PC-3 (cell line): ENCODE measurements at regions not wholly inside any gene's neighbourhood (a gene's known extent, or its start where the extent isn't known, plus 50 kb on each side); places are given as distances from the start of the nearest gene placed in this dataset.
A peak's percentile ranks its signal among the peaks of the same experiment; 100 is the strongest.

Experiments used
- ATAC-seq: fragments of 200-7000 bp; cut with Tn5 transposase; 2 replicates; pipeline ENCODE4 v1.9.1; 2020; ENCODE audit warnings: mild to moderate bottlenecking, moderate library complexity
- BruUV-seq: library from RNA; stranded (reverse); fragments of 400-500 nt; replicated peaks from 2 replicates; lab custom pipeline; 2021; lab: Mats Ljungman, UMichigan
- CTCF ChIA-PET: fragments of 300-600 bp; sonication (Branson Sonifier 250); formaldehyde crosslinking; loops from one replicate; lab custom pipeline; 2022; ENCODE audit warnings: antibody characterized with exemption; lab: Charles Lee
- POLR2A ChIA-PET: fragments of 300-600 bp; sonication (Branson Sonifier 250); formaldehyde crosslinking; loops from one replicate; lab custom pipeline; 2022; ENCODE audit warnings: antibody characterized with exemption; ENCODE audit not compliant: unreplicated experiment; lab: Charles Lee
- DNase-seq: peaks from one replicate; pipeline ENCODE4 v3.0.0-alpha.2; 2015
- H2AFZ ChIP-seq: fragments of 300-600 bp; sonication (generic); 2 replicates; pipeline ENCODE4 v1.6.0; 2016; ENCODE audit warnings: antibody characterized with exemption, low read length
- H3F3A ChIP-seq: fragments of 300-600 bp; sonication (generic); one replicate; pipeline ENCODE4 v1.6.0; 2017; ENCODE audit warnings: antibody characterized with exemption, low read length, control low read depth, mild to moderate bottlenecking; ENCODE audit not compliant: unreplicated experiment
- H3K27ac ChIP-seq: fragments of 300-600 bp; sonication (generic); 2 replicates; pipeline ENCODE4 v1.5.1; 2016; ENCODE audit warnings: mild to moderate bottlenecking, low read length
- H3K27me3 ChIP-seq: fragments of 300-600 bp; sonication (generic); 2 replicates; pipeline ENCODE4 v1.6.1; 2016; ENCODE audit warnings: low read length, mixed read lengths
- H3K36me3 ChIP-seq: fragments of 300-600 bp; sonication (generic); 2 replicates; pipeline ENCODE4 v1.6.1; 2016; ENCODE audit warnings: low read depth, mixed run types, low read length, mixed read lengths
- H3K4me1 ChIP-seq: fragments of 300-600 bp; sonication (generic); 2 replicates; pipeline ENCODE4 v1.5.1; 2016; ENCODE audit warnings: low read length; ENCODE audit not compliant: insufficient read depth
- H3K4me2 ChIP-seq: fragments of 300-600 bp; sonication (generic); 2 replicates; pipeline ENCODE4 v1.6.0; 2016; ENCODE audit warnings: low read length
- H3K4me3 ChIP-seq: fragments of 300-600 bp; sonication (generic); 2 replicates; pipeline ENCODE4 v1.5.1; 2016; ENCODE audit warnings: mild to moderate bottlenecking, low read length, mixed read lengths
- H3K79me2 ChIP-seq: fragments of 300-600 bp; sonication (generic); 2 replicates; pipeline ENCODE4 v1.6.1; 2017; ENCODE audit warnings: low read length, mixed read lengths
- H3K9ac ChIP-seq: fragments of 300-600 bp; sonication (generic); 2 replicates; pipeline ENCODE4 v1.6.0; 2016; ENCODE audit warnings: mild to moderate bottlenecking, low read length
- H3K9me2 ChIP-seq: fragments of 300-600 bp; sonication (generic); replicated peaks from 2 replicates; pipeline ENCODE4 v1.6.1; 2016; ENCODE audit warnings: mixed run types, low read length, mixed read lengths
- H3K9me3 ChIP-seq: fragments of 300-600 bp; sonication (generic); 2 replicates; pipeline ENCODE4 v1.6.1; 2016; ENCODE audit warnings: low read length, mixed read lengths
- H4K20me1 ChIP-seq: fragments of 300-600 bp; sonication (generic); 2 replicates; pipeline ENCODE4 v1.6.1; 2016; ENCODE audit warnings: low read length, mixed read lengths
- EZH2 ChIP-seq: fragments of 300-600 bp; sonication (generic); IDR thresholded peaks from one replicate; pipeline ENCODE4 v1.6.1; 2017; ENCODE audit warnings: antibody characterized with exemption, mild to moderate bottlenecking, low read length; ENCODE audit not compliant: unreplicated experiment
- EZH2phosphoT487 ChIP-seq: fragments of 300-600 bp; sonication (generic); IDR thresholded peaks from 2 replicates; pipeline ENCODE4 v1.6.1; 2018; ENCODE audit warnings: mild to moderate bottlenecking, antibody characterized with exemption, low read length, borderline replicate concordance
- intact Hi-C: fragments of 100-400 bp; cut with micrococcal nuclease; formaldehyde crosslinking; loops from 2 replicates; pipeline ENCODE4 v1.9.0; 2023
- TF ChIP-seq, protein P1 (sequence below): fragments of 300-600 bp; sonication (generic); conservative IDR thresholded peaks from 2 replicates; pipeline ENCODE4 v1.5.1; 2017; ENCODE audit warnings: antibody characterized with exemption, low read depth, mild to moderate bottlenecking, low read length

DNA sequence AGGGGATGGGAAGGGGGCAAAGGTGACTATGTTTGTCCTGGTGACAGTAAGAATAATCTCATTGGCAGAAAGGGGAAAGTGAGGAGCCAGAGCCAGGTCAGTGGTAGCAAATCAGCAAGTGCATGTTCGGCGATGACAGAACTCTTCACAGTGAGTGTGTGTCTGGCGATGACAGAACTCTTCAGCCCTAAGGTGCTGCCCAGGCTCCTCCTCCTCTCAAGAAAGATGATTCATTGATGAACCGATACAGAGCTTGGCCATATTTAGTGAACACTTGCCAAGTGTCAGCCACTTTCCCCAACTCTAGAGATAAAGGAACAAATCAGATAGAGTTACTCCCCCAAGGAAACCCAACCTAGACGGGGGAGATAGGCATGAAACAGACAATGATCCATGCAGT is 199.3 kb upstream of the UBL3 start:
- ATAC-seq (no peak), DNase-seq (peak; percentile 54)
- H4K20me1 ChIP-seq, result no peaks in the 10 kb centered on the region
- TF ChIP-seq, protein P1, sequence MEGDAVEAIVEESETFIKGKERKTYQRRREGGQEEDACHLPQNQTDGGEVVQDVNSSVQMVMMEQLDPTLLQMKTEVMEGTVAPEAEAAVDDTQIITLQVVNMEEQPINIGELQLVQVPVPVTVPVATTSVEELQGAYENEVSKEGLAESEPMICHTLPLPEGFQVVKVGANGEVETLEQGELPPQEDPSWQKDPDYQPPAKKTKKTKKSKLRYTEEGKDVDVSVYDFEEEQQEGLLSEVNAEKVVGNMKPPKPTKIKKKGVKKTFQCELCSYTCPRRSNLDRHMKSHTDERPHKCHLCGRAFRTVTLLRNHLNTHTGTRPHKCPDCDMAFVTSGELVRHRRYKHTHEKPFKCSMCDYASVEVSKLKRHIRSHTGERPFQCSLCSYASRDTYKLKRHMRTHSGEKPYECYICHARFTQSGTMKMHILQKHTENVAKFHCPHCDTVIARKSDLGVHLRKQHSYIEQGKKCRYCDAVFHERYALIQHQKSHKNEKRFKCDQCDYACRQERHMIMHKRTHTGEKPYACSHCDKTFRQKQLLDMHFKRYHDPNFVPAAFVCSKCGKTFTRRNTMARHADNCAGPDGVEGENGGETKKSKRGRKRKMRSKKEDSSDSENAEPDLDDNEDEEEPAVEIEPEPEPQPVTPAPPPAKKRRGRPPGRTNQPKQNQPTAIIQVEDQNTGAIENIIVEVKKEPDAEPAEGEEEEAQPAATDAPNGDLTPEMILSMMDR, result no peak
- TF ChIP-seq EZH2 (no peak), EZH2phosphoT487 (no peak)
- no peak overlapping the region for H3K9ac ChIP-seq
- no peaks in the 10 kb centered on the region for H3K9me3 ChIP-seq
- ChIA-PET CTCF (no interaction called here), POLR2A (no interaction called here)
- H2AFZ ChIP-seq, result no peak overlapping the region
- no peak overlapping the region for H3K4me3 ChIP-seq
- intact Hi-C loops, result no loop called here
- no peaks in the 10 kb centered on the region for H3F3A ChIP-seq
- no peak overlapping the region for H3K4me2 ChIP-seq
- BruUV-seq, result no TSS peak
- H3K4me1 ChIP-seq, result peaks cover 5% of the 10 kb centered on the region; the same call in 1 of the 2 replicates
- H3K27me3 ChIP-seq, result no peaks in the 10 kb centered on the region
- H3K36me3 ChIP-seq, result no peaks in the 10 kb centered on the region
- no peaks in the 10 kb centered on the region for H3K9me2 ChIP-seq
- H3K27ac ChIP-seq, result no peak overlapping the region
- no peaks in the 10 kb centered on the region for H3K79me2 ChIP-seq

DNA sequence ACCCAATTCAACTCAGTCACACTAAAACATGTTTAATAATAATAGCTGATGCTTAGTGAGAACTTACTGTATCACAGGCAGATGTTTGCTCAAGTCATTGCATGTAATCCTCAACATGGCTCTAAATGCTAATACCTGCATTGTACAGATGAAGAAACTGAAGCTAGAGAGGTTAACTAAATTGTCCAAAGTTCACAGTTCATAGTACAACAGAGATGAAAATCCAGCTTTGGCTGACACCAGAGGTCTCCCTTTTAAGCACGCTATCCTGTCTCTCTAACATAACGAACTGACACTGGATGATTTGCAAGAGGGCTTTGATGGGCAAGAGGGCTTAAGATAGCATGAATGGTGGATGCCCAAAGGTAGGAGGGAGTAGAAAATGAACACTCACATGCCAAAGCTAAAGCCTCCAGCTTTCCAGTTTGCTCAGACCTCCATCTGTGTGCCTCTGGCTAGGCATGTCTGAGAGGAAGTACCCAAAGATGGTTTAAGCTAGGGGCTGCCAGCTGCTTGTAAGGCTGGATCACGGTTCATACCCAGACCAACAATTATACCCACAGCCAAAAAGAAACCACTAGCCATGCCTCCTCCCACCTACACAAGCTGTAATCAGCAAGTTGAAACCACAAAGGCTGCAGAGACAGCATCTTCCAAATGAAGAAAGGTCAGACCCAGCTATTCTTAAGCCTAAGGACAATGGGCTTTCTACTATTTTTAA is 196.9 kb upstream of the UBL3 start:
- Histone ChIP-seq H3K9me2 (no peaks in the 10 kb centered on the region), H2AFZ (no peak overlapping the region), H3K36me3 (no peaks in the 10 kb centered on the region), H3K4me1 (peaks cover 5% of the 10 kb centered on the region; the same call in 1 of the 2 replicates), H3K79me2 (no peaks in the 10 kb centered on the region), H3K27ac (no peak overlapping the region), H3K4me3 (no peak overlapping the region), H4K20me1 (no peaks in the 10 kb centered on the region), H3K9me3 (no peaks in the 10 kb centered on the region), H3K4me2 (no peak overlapping the region), H3K9ac (no peak overlapping the region), H3F3A (no peaks in the 10 kb centered on the region), H3K27me3 (no peaks in the 10 kb centered on the region)
- ATAC-seq (no peak), DNase-seq (no peak)
- CTCF ChIA-PET, result no interaction called here
- intact Hi-C loops, result no loop called here
- POLR2A ChIA-PET, result no interaction called here
- BruUV-seq, result no TSS peak
- TF ChIP-seq, protein P1, result no peak
- TF ChIP-seq EZH2 (no peak), EZH2phosphoT487 (no peak)

DNA sequence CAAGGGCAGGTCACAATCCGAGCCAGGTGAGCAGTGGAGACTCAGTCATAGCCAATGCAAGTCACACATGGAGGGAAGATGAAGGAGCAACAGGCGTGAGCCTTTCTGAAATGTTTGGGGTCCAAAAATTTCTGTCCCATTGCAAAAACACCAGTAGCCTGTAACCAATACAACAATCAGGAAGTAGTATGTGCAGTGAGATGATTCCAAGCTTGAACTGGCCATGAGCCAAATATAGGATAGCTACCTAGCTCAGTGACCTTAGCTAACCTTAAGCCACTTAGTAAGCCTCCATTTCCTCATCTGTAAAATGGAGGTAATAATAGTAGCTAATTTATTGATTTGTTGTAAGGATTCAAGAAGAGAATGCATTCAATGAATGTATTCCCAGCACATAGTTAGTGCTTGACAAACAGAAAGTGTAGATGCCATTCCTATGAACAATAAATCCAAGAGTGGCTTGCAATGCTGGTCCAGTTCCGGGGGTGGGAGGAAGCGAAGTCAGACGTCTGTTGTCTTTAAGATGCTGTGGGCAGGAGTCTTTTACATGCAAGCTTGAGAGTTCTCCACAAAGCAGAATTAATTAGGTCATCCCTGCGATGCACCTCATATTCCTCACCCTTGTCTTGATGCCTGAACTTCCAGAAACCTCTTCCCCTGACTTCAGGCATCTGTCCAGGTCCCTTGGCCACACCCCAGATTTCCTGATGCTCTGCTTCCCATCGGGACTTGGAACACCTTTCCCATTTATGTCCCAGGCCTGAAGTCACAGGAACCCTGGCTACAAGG is 195.7 kb upstream of the UBL3 start:
- Histone ChIP-seq H3K36me3 (no peaks in the 10 kb centered on the region), H3K27ac (no peak overlapping the region), H3K4me2 (no peak overlapping the region), H2AFZ (peak overlapping the region; percentile 30; the same call in 1 of the 2 replicates), H3K9me3 (no peaks in the 10 kb centered on the region), H3K4me3 (no peak overlapping the region), H3K9ac (no peak overlapping the region), H3K79me2 (no peaks in the 10 kb centered on the region), H3K9me2 (no peaks in the 10 kb centered on the region), H3K27me3 (no peaks in the 10 kb centered on the region), H4K20me1 (no peaks in the 10 kb centered on the region), H3K4me1 (peaks cover 5% of the 10 kb centered on the region; the same call in 1 of the 2 replicates), H3F3A (no peaks in the 10 kb centered on the region)
- ChIA-PET CTCF (no interaction called here), POLR2A (interaction anchor here (0.6 kb wide), 1 partner anchor 13 kb away, joined by 5 read pairs; no protein-coding TSS in a partner anchor)
- DNase-seq, result peak; percentile 47
- TF ChIP-seq, protein P1, result no peak
- TF ChIP-seq EZH2 (no peak), EZH2phosphoT487 (no peak)
- no TSS peak for BruUV-seq
- intact Hi-C loops, result no loop called here
- no peak for ATAC-seq
